GM12878 (cell line): ENCODE measurements at regions not wholly inside any gene's neighbourhood (a gene's known extent, or its start where the extent isn't known, plus 50 kb on each side); places are given as distances from the start of the nearest gene placed in this dataset.

Experiments used
- ATAC-seq: fragments of 200-7000 bp; cut with Tn5 transposase; 3 replicates; pipeline ENCODE4 v1.9.1; 2020; ENCODE audit warnings: mild to moderate bottlenecking, moderate library complexity
- BruUV-seq: library from RNA; stranded (reverse); fragments of 400-500 nt; replicated peaks from 2 replicates; lab custom pipeline; 2021; lab: Mats Ljungman, UMichigan
- CTCF ChIA-PET: fragments of 300-600 bp; sonication (Branson Sonifier 250); formaldehyde crosslinking; extraction: SDS; loops from one replicate; lab custom pipeline; 2021; ENCODE audit warnings: inconsistent platforms; lab: Yijun Ruan, JAX
- POLR2A ChIA-PET: fragments of 350-600 bp; formaldehyde crosslinking; extraction: SDS; loops from one replicate; lab custom pipeline; 2021; ENCODE audit warnings: inconsistent platforms; lab: Charles Lee
- RAD21 ChIA-PET: fragments of 300-600 bp; sonication (Branson Sonifier 250); formaldehyde crosslinking; loops from one replicate; lab custom pipeline; 2023; ENCODE audit warnings: antibody characterized with exemption; ENCODE audit not compliant: unreplicated experiment; lab: Charles Lee
- SMC1A ChIA-PET: fragments of 300-600 bp; sonication (Branson Sonifier 250); formaldehyde crosslinking; loops from one replicate; lab custom pipeline; 2023; ENCODE audit not compliant: unreplicated experiment, uncharacterized antibody; lab: Charles Lee
- DNase-seq: peaks from one replicate; pipeline ENCODE4 v3.0.0-alpha.2; 2011; ENCODE audit warnings: low read depth, low spot score
- FAIRE-seq: peaks from 3 replicates; lab custom pipeline; 2011; peaks lifted over from hg19 to GRCh38; lab: Jason Lieb, UNC
- H2AFZ ChIP-seq: 2 replicates; pipeline ENCODE4 v1.6.0; 2011; ENCODE audit warnings: low read depth, low read length, control low read depth; ENCODE audit not compliant: control insufficient read depth
- H3K27ac ChIP-seq: 2 replicates; pipeline ENCODE4 v1.5.1; 2011; ENCODE audit warnings: control low read depth; ENCODE audit not compliant: control insufficient read depth, insufficient read depth
- H3K27me3 ChIP-seq, 2 experiments: replicated peaks in 1 of 2; 2 replicates each; pipeline versions ENCODE4 v1.6.0 to v1.6.1; 2011; ENCODE audit warnings: low read length in 1 of 2; ENCODE audit not compliant: control insufficient read depth in 2 of 2, insufficient read depth in 2 of 2
- H3K36me3 ChIP-seq, 2 experiments: 2 replicates each; pipeline ENCODE4 v1.5.1; 2011; ENCODE audit warnings: low read length in 1 of 2; ENCODE audit not compliant: control insufficient read depth in 2 of 2, insufficient read depth in 2 of 2
- H3K4me1 ChIP-seq: 2 replicates; pipeline ENCODE4 v1.6.1; 2011; ENCODE audit warnings: mild to moderate bottlenecking, low read length, moderate library complexity, mixed read lengths; ENCODE audit not compliant: control insufficient read depth, insufficient read depth
- H3K4me2 ChIP-seq: 2 replicates; pipeline ENCODE4 v1.6.0; 2011; ENCODE audit warnings: control low read depth; ENCODE audit not compliant: control insufficient read depth, insufficient read depth
- H3K4me3 ChIP-seq: fragments of 200-600 bp; sonication (generic); 2 replicates; pipeline ENCODE4 v1.5.1; 2016
- H3K79me2 ChIP-seq: 2 replicates; pipeline ENCODE4 v1.6.0; 2011; ENCODE audit warnings: low read length; ENCODE audit not compliant: control insufficient read depth, insufficient read depth
- H3K9ac ChIP-seq: 2 replicates; pipeline ENCODE4 v1.8.0; 2011; ENCODE audit warnings: low read length, control low read depth, mixed read lengths; ENCODE audit not compliant: control insufficient read depth, insufficient read depth
- H3K9me3 ChIP-seq: replicated peaks from 3 replicates; pipeline ENCODE4 v1.5.1; 2011; ENCODE audit warnings: mild to moderate bottlenecking, low read length; ENCODE audit not compliant: control insufficient read depth, insufficient read depth
- H4K20me1 ChIP-seq: 2 replicates; pipeline ENCODE4 v1.6.0; 2011; ENCODE audit not compliant: control insufficient read depth, insufficient read depth
- CHD2 ChIP-seq: IDR thresholded peaks from 2 replicates; pipeline ENCODE4 v1.6.1; 2011; ENCODE audit warnings: low read depth, low read length, improper control_type of control experiment, borderline replicate concordance
- ELK1 ChIP-seq: IDR thresholded peaks from 2 replicates; pipeline ENCODE4 v1.6.1; 2012; ENCODE audit warnings: low read depth, low read length, improper control_type of control experiment
- TBL1XR1 ChIP-seq: IDR thresholded peaks from 2 replicates; pipeline ENCODE4 v1.6.1; 2012; ENCODE audit warnings: low read depth, low read length, improper control_type of control experiment
- YBX1 ChIP-seq: fragments of 450-650 bp; IDR thresholded peaks from 2 replicates; pipeline ENCODE4 v1.6.1; 2016; ENCODE audit warnings: antibody characterized with exemption
- whole genome bisulfite sequencing: methylation state at CpG from one replicate; pipeline ENCODE4 v1.1.6; 2016; ENCODE audit warnings: low lambda C conversion rate; ENCODE audit not compliant: insufficient replicate concordance, insufficient coverage; ENCODE audit errors: missing lambda C conversion rate; 5-methylcytosine and 5-hydroxymethylcytosine counted together
- in situ Hi-C: fragments of 300-500 bp; cut with MboI; formaldehyde crosslinking; loops from 9 replicates; pipeline ENCODE4 v1.14.3; 2018; ENCODE audit warnings: mixed read lengths
- intact Hi-C: fragments of 100-400 bp; cut with micrococcal nuclease; formaldehyde crosslinking; loops from one replicate; pipeline ENCODE4 v1.14.2; 2022; ENCODE audit not compliant: unreplicated experiment

GRCh38 chr13:47474839-47475238 is 526.2 kb downstream of the SUCLA2 start:
- Histone ChIP-seq H2AFZ (no peak overlapping the region), H3K36me3 (no peaks in the 10 kb centered on the region), H3K4me3 (no peak overlapping the region)
- TF ChIP-seq ELK1: no peak
- TF ChIP-seq CHD2: no peak
- no peak for TF ChIP-seq TBL1XR1
- TF ChIP-seq, all 136 proteins: peak for 0
- ChIA-PET CTCF (no interaction called here), RAD21 (no interaction called here), SMC1A (no interaction called here), POLR2A (no interaction called here)
- ATAC-seq: no peak
- no peaks in the 10 kb centered on the region for H3K79me2 ChIP-seq
- H3K27ac ChIP-seq: no peak overlapping the region
- no peak overlapping the region for H3K4me2 ChIP-seq
- WGBS: 61% methylated on average over 8 of the region's 8 CpGs
- H3K9me3 ChIP-seq: no peaks in the 10 kb centered on the region
- H3K27me3 ChIP-seq: no peaks in the 10 kb centered on the region
- no TSS peak for BruUV-seq
- in situ Hi-C loops (no loop called here), intact Hi-C loops (no loop called here)
- no peak for FAIRE-seq
- no peaks in the 10 kb centered on the region for H3K4me1 ChIP-seq
- DNase-seq: no peak
- H3K9ac ChIP-seq: no peak overlapping the region
- H4K20me1 ChIP-seq: no peaks in the 10 kb centered on the region

- Histone ChIP-seq H3K9me3 (no peaks in the 10 kb centered on the region), H3K4me2 (no peak overlapping the region), H3K79me2 (no peaks in the 10 kb centered on the region), H3K27ac (no peak overlapping the region), H3K36me3 (no peaks in the 10 kb centered on the region), H3K4me1 (no peaks in the 10 kb centered on the region), H3K27me3 (no peaks in the 10 kb centered on the region), H3K4me3 (no peak overlapping the region), H3K9ac (no peak overlapping the region), H4K20me1 (no peaks in the 10 kb centered on the region), H2AFZ (no peak overlapping the region)
- BruUV-seq: no TSS peak
- no peak for TF ChIP-seq YBX1
- ChIA-PET CTCF (no interaction called here), RAD21 (no interaction called here), POLR2A (no interaction called here), SMC1A (no interaction called here)
- 2% methylated on average over 2 of the region's 2 CpGs for WGBS
- no peak for FAIRE-seq
- intact Hi-C loops: no loop called here
- DNase-seq: no peak
- no peak for ATAC-seq
- in situ Hi-C loops: no loop called here
Measured at GRCh38 chr13:47474326-47474725, 526.7 kb downstream of the SUCLA2 start.
